Stimulated activated CD4-positive, alpha-beta T cell treated with anti-CD3 and anti-CD28 coated beads, Interleukin-4, amount 100 ng/mL, for 24 hours (primary cell): ENCODE measurements at regions not wholly inside any gene's neighbourhood (a gene's known extent, or its start where the extent isn't known, plus 50 kb on each side); places are given as distances from the start of the nearest gene placed in this dataset.

Experiments used
- DNase-seq: peaks from one replicate; pipeline ENCODE4 v3.0.0-alpha.2; 2020

GRCh38 chr6:148128014-148128730, 214.5 kb upstream of the SASH1 start:
- DNase-seq = no peak

- DNase-seq = no peak
Measured at GRCh38 chr6:148134592-148134991, 208.0 kb upstream of the SASH1 start.

- DNase-seq = no peak
Measured at GRCh38 chr6:148136586-148136985, 206.1 kb upstream of the SASH1 start.

GRCh38 chr6:148137652-148138051, 205.0 kb upstream of the SASH1 start:
- DNase-seq = no peak

- DNase-seq = no peak
Measured at GRCh38 chr6:148138573-148138972, 204.1 kb upstream of the SASH1 start.

GRCh38 chr6:148140772-148141557, 201.7 kb upstream of the SASH1 start:
- DNase-seq = no peak

GRCh38 chr6:148142821-148143220, 199.8 kb upstream of the SASH1 start:
- no peak for DNase-seq

GRCh38 chr6:148143771-148144170, 198.9 kb upstream of the SASH1 start:
- DNase-seq = no peak

- peak; percentile 67 for DNase-seq
Measured at GRCh38 chr6:148144917-148145521, 197.6 kb upstream of the SASH1 start.

- DNase-seq = peak; percentile 67
Measured at GRCh38 chr6:148146717-148147462, 195.7 kb upstream of the SASH1 start.

GRCh38 chr6:148147463-148147830, 195.2 kb upstream of the SASH1 start:
- DNase-seq = no peak

- DNase-seq = no peak
Measured at GRCh38 chr6:148151896-148152643, 190.6 kb upstream of the SASH1 start.

GRCh38 chr6:148154668-148155067, 188.0 kb upstream of the SASH1 start:
- DNase-seq = no peak

GRCh38 chr6:148155293-148155692, 187.3 kb upstream of the SASH1 start:
- DNase-seq = no peak

- DNase-seq = no peak
Measured at GRCh38 chr6:148157841-148158240, 184.8 kb upstream of the SASH1 start.

GRCh38 chr6:148164645-148165044, 178.0 kb upstream of the SASH1 start:
- no peak for DNase-seq

- no peak for DNase-seq
Measured at GRCh38 chr6:148166339-148166968, 176.2 kb upstream of the SASH1 start.

- no peak for DNase-seq
Measured at GRCh38 chr6:148169706-148170105, 172.9 kb upstream of the SASH1 start.

- no peak for DNase-seq
Measured at GRCh38 chr6:148170286-148170685, 172.4 kb upstream of the SASH1 start.

- no peak for DNase-seq
Measured at GRCh38 chr6:148173548-148173947, 169.1 kb upstream of the SASH1 start.

GRCh38 chr6:148175550-148176188, 167.0 kb upstream of the SASH1 start:
- DNase-seq = no peak
